Esophagus squamous epithelium (tissue), 5 donors: ENCODE measurements at regions not wholly inside any gene's neighbourhood (a gene's known extent, or its start where the extent isn't known, plus 50 kb on each side); places are given as distances from the start of the nearest gene placed in this dataset.

Source experiments
- DNase-seq: peaks from one replicate; lab custom pipeline; 2025; lab: John Stamatoyannopoulos, UW
- H3K27ac ChIP-seq, 4 donors: fragments of 200-600 bp; sonication (generic); one replicate each; pipeline ENCODE4 v1.5.1; 2016 to 2019; ENCODE audit warnings: mild to moderate bottlenecking in 1 of 4
- H3K27me3 ChIP-seq, 4 donors: fragments of 200-600 bp; sonication (generic); 1 replicate in 3 of 4; 2 replicates in 1 of 4; pipeline versions ENCODE4 v1.5.1 to v1.6.0; 2017 to 2021; ENCODE audit warnings: antibody characterized with exemption in 1 of 4
- H3K36me3 ChIP-seq, 3 donors: fragments of 200-600 bp; sonication (generic); one replicate each; pipeline ENCODE4 v1.5.1; 2016 to 2019
- H3K4me1 ChIP-seq, 3 donors: fragments of 200-600 bp; sonication (generic); one replicate each; pipeline ENCODE4 v1.5.1; 2017 to 2019
- H3K4me3 ChIP-seq, 4 donors: fragments of 200-600 bp; sonication (generic); 1 replicate in 3 of 4; 2 replicates in 1 of 4; pipeline ENCODE4 v1.5.1; 2016 to 2019; ENCODE audit warnings: mild to moderate bottlenecking in 2 of 4, moderate library complexity in 1 of 4
- H3K9me3 ChIP-seq, 3 donors: fragments of 200-600 bp; sonication (generic); one replicate each; pipeline ENCODE4 v1.5.1; 2016 to 2019
- CTCF ChIP-seq, 6 experiments: fragments of 450-650 bp in 4 of 6; fragments of 200-600 bp in 2 of 6; sonication (generic) in 2 of 6; IDR thresholded peaks; one replicate each; pipeline ENCODE4 v1.5.1; 2016 to 2019; ENCODE audit warnings: antibody characterized with exemption in 6 of 6, mild to moderate bottlenecking in 4 of 6, moderate library complexity in 4 of 6
- POLR2A ChIP-seq, 4 donors: fragments of 450-650 bp; IDR thresholded peaks; one replicate each; pipeline ENCODE4 v1.6.1; 2017; ENCODE audit warnings: antibody characterized with exemption in 4 of 4, mild to moderate bottlenecking in 4 of 4, moderate library complexity in 3 of 4
- WGBS, 2 donors: methylation state at CpG; one replicate each; pipeline ENCODE4 v1.1.5; 2018; 5-methylcytosine and 5-hydroxymethylcytosine counted together
- intact Hi-C: fragments of 100-400 bp; cut with DNase I; formaldehyde crosslinking; loops from one replicate; pipeline ENCODE4 v1.15.0; 2022
- donor health status: DM: yes; HTN: yes; CAD: no.

GRCh38 chr5:34544403-34544802 lies 111.7 kb upstream of the RAI14 start:
- Histone ChIP-seq H3K27ac (no peak overlapping the region), H3K4me1 (no peaks in the 10 kb centered on the region), H3K9me3 (peaks cover 0 to 12% (median 0%) of the 10 kb centered on the region in 3 donors), H3K27me3 (peaks cover 0 to 10% (median 0%) of the 10 kb centered on the region in 4 donors), H3K4me3 (no peak overlapping the region), H3K36me3 (no peaks in the 10 kb centered on the region)
- intact Hi-C loops = no loop called here
- no peak for DNase-seq
- WGBS, 2 donors = 63 to 67% methylated on average over 1 of the region's 1 CpG
- TF ChIP-seq CTCF (IDR thresholded peaks at IDR 0.05) (no peak), POLR2A (IDR thresholded peaks at IDR 0.05) (no peak)

GRCh38 chr5:34545164-34545563 lies 111.0 kb upstream of the RAI14 start:
- WGBS, 2 donors = 48 to 67% methylated on average over 3 of the region's 3 CpGs
- intact Hi-C loops = no loop called here
- Histone ChIP-seq H3K4me1 (no peaks in the 10 kb centered on the region), H3K27me3 (peaks cover 0 to 10% (median 0%) of the 10 kb centered on the region in 4 donors), H3K4me3 (no peak overlapping the region), H3K27ac (no peak overlapping the region), H3K36me3 (no peaks in the 10 kb centered on the region), H3K9me3 (peaks cover 0 to 12% (median 0%) of the 10 kb centered on the region in 3 donors)
- TF ChIP-seq POLR2A (IDR thresholded peaks at IDR 0.05) (no peak), CTCF (IDR thresholded peaks at IDR 0.05) (no peak)
- no peak for DNase-seq

- TF ChIP-seq CTCF (IDR thresholded peaks at IDR 0.05) = no peak
- TF ChIP-seq POLR2A (IDR thresholded peaks at IDR 0.05) = no peak
- DNase-seq = no peak
- H3K4me1 ChIP-seq = no peaks in the 10 kb centered on the region
- 77 to 83% methylated on average over 2 of the region's 2 CpGs for WGBS, 2 donors
- no peak overlapping the region for H3K27ac ChIP-seq
- intact Hi-C loops = no loop called here
- no peaks in the 10 kb centered on the region for H3K36me3 ChIP-seq
- peaks cover 0 to 7% (median 0%) of the 10 kb centered on the region in 4 donors for H3K27me3 ChIP-seq
- H3K4me3 ChIP-seq = no peak overlapping the region
- peaks cover 0 to 12% (median 0%) of the 10 kb centered on the region in 3 donors for H3K9me3 ChIP-seq
These were observed 110.5 kb upstream of the RAI14 start for GRCh38 chr5:34545626-34546025.

GRCh38 chr5:34547300-34548085 lies 108.6 kb upstream of the RAI14 start:
- TF ChIP-seq CTCF (IDR thresholded peaks at IDR 0.05) = no peak
- no peak for TF ChIP-seq POLR2A (IDR thresholded peaks at IDR 0.05)

GRCh38 chr5:34548086-34548403 lies 108.1 kb upstream of the RAI14 start:
- H3K36me3 ChIP-seq = no peaks in the 10 kb centered on the region
- no peak overlapping the region for H3K27ac ChIP-seq
- H3K4me3 ChIP-seq = no peak overlapping the region
- H3K27me3 ChIP-seq = no peaks in the 10 kb centered on the region
- intact Hi-C loops = no loop called here
- H3K9me3 ChIP-seq = peaks cover 0 to 12% (median 0%) of the 10 kb centered on the region in 3 donors
- no peak for DNase-seq
- no peak for TF ChIP-seq POLR2A (IDR thresholded peaks at IDR 0.05)
- TF ChIP-seq CTCF (IDR thresholded peaks at IDR 0.05) = no peak
- WGBS, 2 donors = 88 to 100% methylated on average over 1 of the region's 1 CpG
- H3K4me1 ChIP-seq = peaks cover 0 to 6% (median 0%) of the 10 kb centered on the region in 3 donors

More at GRCh38 chr5:34547300-34548085, 108.6 kb upstream of the RAI14 start:
- WGBS, 2 donors = 93 to 95% methylated on average over 2 of the region's 2 CpGs
- peaks cover 0 to 6% (median 0%) of the 10 kb centered on the region in 3 donors for H3K4me1 ChIP-seq
- peaks cover 0 to 12% (median 0%) of the 10 kb centered on the region in 3 donors for H3K9me3 ChIP-seq
- intact Hi-C loops = no loop called here
- no peaks in the 10 kb centered on the region for H3K27me3 ChIP-seq
- H3K27ac ChIP-seq = no peak overlapping the region
- DNase-seq = no peak
- H3K4me3 ChIP-seq = no peak overlapping the region
- H3K36me3 ChIP-seq = no peaks in the 10 kb centered on the region
